Ishikawa (cell line): ENCODE measurements at regions not wholly inside any gene's neighbourhood (a gene's known extent, or its start where the extent isn't known, plus 50 kb on each side); places are given as distances from the start of the nearest gene placed in this dataset.

Source experiments
- CEBPB ChIP-seq: IDR thresholded peaks from 2 replicates; pipeline ENCODE4 v1.6.1; 2012
- CREB1 ChIP-seq: IDR thresholded peaks from 2 replicates; pipeline ENCODE4 v1.6.1; 2012; ENCODE audit warnings: low read depth
- EGR1 ChIP-seq: IDR thresholded peaks from 2 replicates; pipeline ENCODE4 v1.6.1; 2012
- EP300 ChIP-seq: IDR thresholded peaks from 2 replicates; pipeline ENCODE4 v1.6.1; 2012; ENCODE audit warnings: borderline replicate concordance
- FOXM1 ChIP-seq: IDR thresholded peaks from 2 replicates; pipeline ENCODE4 v1.6.1; 2012; ENCODE audit warnings: low read depth, borderline replicate concordance
- NFIC ChIP-seq: IDR thresholded peaks from 2 replicates; pipeline ENCODE4 v1.6.1; 2012
- RAD21 ChIP-seq: IDR thresholded peaks from 2 replicates; pipeline ENCODE4 v1.6.1; 2012; ENCODE audit warnings: low read depth
- TAF1 ChIP-seq: IDR thresholded peaks from 2 replicates; pipeline ENCODE4 v1.6.1; 2012; ENCODE audit warnings: low read depth, mild to moderate bottlenecking
- TCF12 ChIP-seq: IDR thresholded peaks from 2 replicates; pipeline ENCODE4 v1.6.1; 2012; ENCODE audit warnings: low read depth
- TEAD4 ChIP-seq: IDR thresholded peaks from 2 replicates; pipeline ENCODE4 v1.6.1; 2012
- YY1 ChIP-seq: IDR thresholded peaks from 2 replicates; pipeline ENCODE4 v1.6.1; 2012; ENCODE audit warnings: low read depth
- ZBTB7A ChIP-seq: IDR thresholded peaks from 2 replicates; pipeline ENCODE4 v1.6.1; 2012; ENCODE audit warnings: low read depth
- TF ChIP-seq, protein P1 (sequence below): IDR thresholded peaks from 2 replicates; pipeline ENCODE4 v1.6.1; 2012
- TF ChIP-seq, protein P2 (sequence below): IDR thresholded peaks from 2 replicates; pipeline ENCODE4 v1.6.1; 2012
- TF ChIP-seq, protein P3 (sequence below): IDR thresholded peaks from 2 replicates; pipeline ENCODE4 v1.6.1; 2012; ENCODE audit warnings: low read depth, mild to moderate bottlenecking

DNA sequence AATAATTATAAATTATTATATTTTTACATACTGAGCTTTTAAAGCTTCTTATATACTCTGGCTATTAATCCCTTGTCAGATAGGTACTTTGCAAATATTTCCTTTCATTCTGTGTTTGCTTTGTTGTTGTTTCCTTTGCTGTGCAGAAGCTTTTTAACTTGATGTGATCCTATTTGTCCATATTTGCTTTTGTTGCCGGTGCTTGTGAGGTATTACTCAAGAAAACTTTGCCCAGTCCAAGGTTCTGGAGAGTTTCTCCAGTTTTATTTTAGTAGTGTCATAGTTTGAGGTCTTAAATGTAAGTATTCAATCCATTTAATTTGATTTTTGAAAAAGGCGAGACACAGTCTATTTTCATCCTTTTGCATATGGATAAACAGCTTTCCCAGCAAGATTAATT is 1319.9 kb upstream of the PRR20A start:
- TF ChIP-seq TEAD4 (no peak), CEBPB (no peak), RAD21 (no peak), YY1 (no peak)
- TF ChIP-seq, protein P1, sequence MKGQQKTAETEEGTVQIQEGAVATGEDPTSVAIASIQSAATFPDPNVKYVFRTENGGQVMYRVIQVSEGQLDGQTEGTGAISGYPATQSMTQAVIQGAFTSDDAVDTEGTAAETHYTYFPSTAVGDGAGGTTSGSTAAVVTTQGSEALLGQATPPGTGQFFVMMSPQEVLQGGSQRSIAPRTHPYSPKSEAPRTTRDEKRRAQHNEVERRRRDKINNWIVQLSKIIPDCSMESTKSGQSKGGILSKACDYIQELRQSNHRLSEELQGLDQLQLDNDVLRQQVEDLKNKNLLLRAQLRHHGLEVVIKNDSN: no peak

DNA sequence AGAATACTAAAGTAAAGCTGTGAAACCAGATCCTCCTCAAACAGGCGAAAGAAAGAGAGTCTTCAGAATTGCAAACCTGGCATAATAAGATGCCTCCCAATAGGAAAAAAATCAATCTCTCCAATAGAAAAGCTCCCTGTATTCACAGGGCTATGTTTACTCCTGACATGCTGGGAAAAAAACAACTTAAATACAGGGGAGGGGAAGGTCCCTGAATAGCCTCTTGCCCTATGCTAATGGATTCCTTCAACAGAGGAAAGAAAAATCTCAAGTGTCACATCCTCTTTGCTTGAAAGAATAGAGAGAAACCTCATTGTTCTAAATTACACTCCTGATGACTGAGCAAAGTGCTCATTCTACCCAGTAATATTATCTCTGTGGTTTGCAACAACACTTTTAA is 1271.1 kb upstream of the PRR20A start:
- TF ChIP-seq TAF1: no peak
- no peak for TF ChIP-seq TCF12
- TF ChIP-seq, protein P1: no peak
- no peak for TF ChIP-seq CREB1
- TF ChIP-seq RAD21: no peak
- no peak for TF ChIP-seq EP300
- no peak for TF ChIP-seq FOXM1
- no peak for TF ChIP-seq ZBTB7A
- no peak for TF ChIP-seq EGR1
- TF ChIP-seq, protein P2, sequence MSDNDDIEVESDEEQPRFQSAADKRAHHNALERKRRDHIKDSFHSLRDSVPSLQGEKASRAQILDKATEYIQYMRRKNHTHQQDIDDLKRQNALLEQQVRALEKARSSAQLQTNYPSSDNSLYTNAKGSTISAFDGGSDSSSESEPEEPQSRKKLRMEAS: no peak
- TF ChIP-seq CEBPB: no peak
- TF ChIP-seq, protein P3, sequence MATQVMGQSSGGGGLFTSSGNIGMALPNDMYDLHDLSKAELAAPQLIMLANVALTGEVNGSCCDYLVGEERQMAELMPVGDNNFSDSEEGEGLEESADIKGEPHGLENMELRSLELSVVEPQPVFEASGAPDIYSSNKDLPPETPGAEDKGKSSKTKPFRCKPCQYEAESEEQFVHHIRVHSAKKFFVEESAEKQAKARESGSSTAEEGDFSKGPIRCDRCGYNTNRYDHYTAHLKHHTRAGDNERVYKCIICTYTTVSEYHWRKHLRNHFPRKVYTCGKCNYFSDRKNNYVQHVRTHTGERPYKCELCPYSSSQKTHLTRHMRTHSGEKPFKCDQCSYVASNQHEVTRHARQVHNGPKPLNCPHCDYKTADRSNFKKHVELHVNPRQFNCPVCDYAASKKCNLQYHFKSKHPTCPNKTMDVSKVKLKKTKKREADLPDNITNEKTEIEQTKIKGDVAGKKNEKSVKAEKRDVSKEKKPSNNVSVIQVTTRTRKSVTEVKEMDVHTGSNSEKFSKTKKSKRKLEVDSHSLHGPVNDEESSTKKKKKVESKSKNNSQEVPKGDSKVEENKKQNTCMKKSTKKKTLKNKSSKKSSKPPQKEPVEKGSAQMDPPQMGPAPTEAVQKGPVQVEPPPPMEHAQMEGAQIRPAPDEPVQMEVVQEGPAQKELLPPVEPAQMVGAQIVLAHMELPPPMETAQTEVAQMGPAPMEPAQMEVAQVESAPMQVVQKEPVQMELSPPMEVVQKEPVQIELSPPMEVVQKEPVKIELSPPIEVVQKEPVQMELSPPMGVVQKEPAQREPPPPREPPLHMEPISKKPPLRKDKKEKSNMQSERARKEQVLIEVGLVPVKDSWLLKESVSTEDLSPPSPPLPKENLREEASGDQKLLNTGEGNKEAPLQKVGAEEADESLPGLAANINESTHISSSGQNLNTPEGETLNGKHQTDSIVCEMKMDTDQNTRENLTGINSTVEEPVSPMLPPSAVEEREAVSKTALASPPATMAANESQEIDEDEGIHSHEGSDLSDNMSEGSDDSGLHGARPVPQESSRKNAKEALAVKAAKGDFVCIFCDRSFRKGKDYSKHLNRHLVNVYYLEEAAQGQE: no peak
- TF ChIP-seq TEAD4: no peak
- TF ChIP-seq YY1: no peak
- TF ChIP-seq NFIC: no peak

DNA sequence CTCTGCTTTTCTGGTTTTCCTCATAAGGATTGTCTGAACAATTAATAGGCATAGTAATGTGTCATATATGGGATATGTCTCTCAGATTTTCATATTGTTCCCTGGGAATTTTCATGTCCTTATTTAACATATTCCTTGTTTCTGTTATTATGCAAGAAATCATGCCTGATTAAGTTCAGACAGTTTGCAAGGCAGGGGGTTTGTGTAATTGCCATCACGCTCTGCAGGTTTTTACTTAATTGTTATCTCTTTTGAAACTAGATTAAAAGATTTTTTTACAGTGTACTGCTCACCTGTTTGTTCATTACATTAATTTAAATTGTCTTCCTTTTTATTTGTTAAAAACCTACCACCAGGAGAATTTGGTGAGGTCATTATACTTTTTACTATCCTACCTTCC is 1253.2 kb upstream of the PRR20A start:
- TF ChIP-seq, protein P3: no peak
- no peak for TF ChIP-seq TEAD4
- TF ChIP-seq, protein P2: no peak
- no peak for TF ChIP-seq NFIC
- TF ChIP-seq FOXM1: no peak
- no peak for TF ChIP-seq ZBTB7A
- TF ChIP-seq EGR1: no peak
- TF ChIP-seq CEBPB: no peak
- TF ChIP-seq, protein P1: no peak
- TF ChIP-seq CREB1: no peak
- TF ChIP-seq EP300: no peak
- TF ChIP-seq TCF12: no peak
- no peak for TF ChIP-seq YY1
- no peak for TF ChIP-seq RAD21

DNA sequence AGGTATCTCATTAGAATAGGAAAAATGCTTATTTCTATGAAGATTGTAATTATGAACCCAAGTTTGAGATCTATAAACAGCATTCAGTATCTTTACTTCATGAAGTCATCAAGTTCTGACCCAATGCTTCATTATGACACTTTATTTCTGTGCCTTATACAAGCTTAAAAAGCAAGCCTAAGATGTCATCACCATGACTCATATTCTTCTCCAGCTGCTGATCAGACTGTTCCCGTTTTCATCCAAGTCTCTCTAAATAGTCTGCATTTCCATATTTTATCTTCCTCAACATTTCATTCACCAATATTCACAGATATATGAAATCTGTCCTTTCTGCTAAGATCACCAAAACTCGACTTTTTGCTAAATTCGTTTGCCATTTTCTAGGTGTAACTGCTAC is 1247.2 kb upstream of the PRR20A start:
- TF ChIP-seq TAF1: no peak
- TF ChIP-seq CEBPB: no peak
- no peak for TF ChIP-seq TEAD4
- TF ChIP-seq RAD21: no peak
- TF ChIP-seq EP300: no peak
- no peak for TF ChIP-seq ZBTB7A
- TF ChIP-seq YY1: no peak
- TF ChIP-seq, protein P2: no peak
- no peak for TF ChIP-seq FOXM1
- no peak for TF ChIP-seq EGR1
- TF ChIP-seq CREB1: no peak
- TF ChIP-seq, protein P1: no peak
- TF ChIP-seq, protein P3: no peak
- no peak for TF ChIP-seq TCF12
- no peak for TF ChIP-seq NFIC
